ENCODE measurements at regions not wholly inside any gene's neighbourhood (a gene's known extent, or its start where the extent isn't known, plus 50 kb on each side); places are given as distances from the start of the nearest gene placed in this dataset.

DNA sequence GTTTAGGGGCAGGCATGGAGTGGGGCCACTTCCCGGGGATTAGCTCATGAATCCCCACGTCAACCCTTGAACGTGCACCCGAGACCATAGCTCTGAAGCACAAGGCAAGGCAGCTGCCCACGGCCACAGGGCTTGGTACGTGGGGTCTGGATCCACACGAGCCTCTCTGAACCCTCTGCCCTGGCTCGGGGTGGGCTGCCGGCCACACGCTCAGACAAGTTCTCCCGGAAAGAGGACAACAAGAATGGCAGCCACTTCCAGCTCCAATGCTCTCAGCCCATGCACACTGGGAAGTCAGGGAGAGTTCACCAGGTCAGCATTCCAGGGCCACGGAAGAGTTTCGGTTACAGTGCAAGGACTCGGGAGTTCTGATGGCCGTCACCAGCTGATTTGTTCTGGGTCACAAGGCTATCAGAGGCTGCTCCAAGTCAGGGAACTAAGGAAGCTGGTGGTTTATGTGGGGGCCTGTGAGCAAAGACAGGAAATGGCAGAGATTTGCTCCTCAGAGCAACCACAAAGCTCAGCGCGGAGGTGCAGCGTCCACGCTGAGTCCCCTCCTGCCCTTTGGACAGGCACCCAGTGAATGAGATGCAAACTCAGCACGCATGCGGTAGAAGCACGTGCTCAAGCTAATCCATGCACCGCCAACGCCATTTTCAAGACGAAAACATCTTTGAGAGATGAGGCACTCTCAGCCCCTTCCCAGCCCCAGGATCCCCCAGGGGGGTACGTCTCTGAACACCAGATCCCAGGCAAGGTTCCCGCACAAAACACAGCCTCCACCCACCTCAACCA, 356.4 kb downstream of the FOXL1 start:
- Mint-ChIP-seq H3K4me1 (no peaks in the 10 kb centered on the region; the same call in 1 of the 2 replicates), H3K36me3 (0 out of 2 replicates have a peak, but pooled peaks cover under 1% of the 10 kb centered on the region), H3K27me3 (ENCODE audit: low read depth) (peaks cover 3% of the 10 kb centered on the region; the same call in 1 of the 2 replicates), H3K27ac (no peak overlapping the region), H3K9me3 (peaks cover 12% of the 10 kb centered on the region), H3K4me3 (no peak overlapping the region)
- ATAC-seq (no peak), DNase-seq (ENCODE audit: low spot score) (no peak)
- ChIA-PET CTCF (interaction anchor here (1.0 to 1.1 kb wide), 3 partner anchors 51 to 363 kb away, joined by 3 read pairs; no protein-coding TSS in a partner anchor), POLR2A (no interaction called here)
- TF ChIP-seq, protein P1, sequence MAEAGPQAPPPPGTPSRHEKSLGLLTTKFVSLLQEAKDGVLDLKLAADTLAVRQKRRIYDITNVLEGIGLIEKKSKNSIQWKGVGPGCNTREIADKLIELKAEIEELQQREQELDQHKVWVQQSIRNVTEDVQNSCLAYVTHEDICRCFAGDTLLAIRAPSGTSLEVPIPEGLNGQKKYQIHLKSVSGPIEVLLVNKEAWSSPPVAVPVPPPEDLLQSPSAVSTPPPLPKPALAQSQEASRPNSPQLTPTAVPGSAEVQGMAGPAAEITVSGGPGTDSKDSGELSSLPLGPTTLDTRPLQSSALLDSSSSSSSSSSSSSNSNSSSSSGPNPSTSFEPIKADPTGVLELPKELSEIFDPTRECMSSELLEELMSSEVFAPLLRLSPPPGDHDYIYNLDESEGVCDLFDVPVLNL (CRISPR knock-in tag; IDR thresholded peaks at IDR 0.05; ENCODE audit: borderline replicate concordance, low read depth) = no peak
- TF ChIP-seq OVOL2 (CRISPR knock-in tag; IDR thresholded peaks at IDR 0.05; ENCODE audit: borderline replicate concordance) = no peak
- no peak for TF ChIP-seq CBFB (CRISPR knock-in tag; IDR thresholded peaks at IDR 0.05; ENCODE audit: low read depth)
- TF ChIP-seq JUN (CRISPR knock-in tag; IDR thresholded peaks at IDR 0.05) = no peak
- TF ChIP-seq TP53 (CRISPR knock-in tag; IDR thresholded peaks at IDR 0.05) = no peak

DNA sequence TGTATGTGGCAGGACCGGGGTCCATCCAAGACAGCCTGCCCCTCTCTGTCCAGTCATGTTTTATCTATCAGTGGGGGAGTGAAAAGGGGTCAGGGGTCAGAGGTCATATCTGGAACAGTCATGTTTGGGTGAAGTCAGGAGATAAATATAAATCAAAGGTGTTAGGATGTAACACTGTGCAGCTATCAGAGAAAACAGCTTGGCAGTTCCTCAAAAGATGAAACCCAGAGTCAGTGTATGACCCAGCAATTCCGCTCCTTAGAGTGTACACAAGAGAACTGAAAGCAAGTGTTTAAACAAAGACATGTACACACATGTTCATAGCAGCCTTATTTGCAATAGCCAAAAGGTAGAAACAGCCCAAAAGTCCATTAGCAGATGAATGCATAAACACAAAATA, 361.3 kb downstream of the FOXL1 start:
- TF ChIP-seq, protein P2, sequence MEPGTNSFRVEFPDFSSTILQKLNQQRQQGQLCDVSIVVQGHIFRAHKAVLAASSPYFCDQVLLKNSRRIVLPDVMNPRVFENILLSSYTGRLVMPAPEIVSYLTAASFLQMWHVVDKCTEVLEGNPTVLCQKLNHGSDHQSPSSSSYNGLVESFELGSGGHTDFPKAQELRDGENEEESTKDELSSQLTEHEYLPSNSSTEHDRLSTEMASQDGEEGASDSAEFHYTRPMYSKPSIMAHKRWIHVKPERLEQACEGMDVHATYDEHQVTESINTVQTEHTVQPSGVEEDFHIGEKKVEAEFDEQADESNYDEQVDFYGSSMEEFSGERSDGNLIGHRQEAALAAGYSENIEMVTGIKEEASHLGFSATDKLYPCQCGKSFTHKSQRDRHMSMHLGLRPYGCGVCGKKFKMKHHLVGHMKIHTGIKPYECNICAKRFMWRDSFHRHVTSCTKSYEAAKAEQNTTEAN (CRISPR knock-in tag; IDR thresholded peaks at IDR 0.05) = no peak
- TF ChIP-seq OVOL2 (CRISPR knock-in tag; IDR thresholded peaks at IDR 0.05; ENCODE audit: borderline replicate concordance) (no peak), ZNF232 (CRISPR knock-in tag; IDR thresholded peaks at IDR 0.05) (no peak)
- TF ChIP-seq, protein P3, sequence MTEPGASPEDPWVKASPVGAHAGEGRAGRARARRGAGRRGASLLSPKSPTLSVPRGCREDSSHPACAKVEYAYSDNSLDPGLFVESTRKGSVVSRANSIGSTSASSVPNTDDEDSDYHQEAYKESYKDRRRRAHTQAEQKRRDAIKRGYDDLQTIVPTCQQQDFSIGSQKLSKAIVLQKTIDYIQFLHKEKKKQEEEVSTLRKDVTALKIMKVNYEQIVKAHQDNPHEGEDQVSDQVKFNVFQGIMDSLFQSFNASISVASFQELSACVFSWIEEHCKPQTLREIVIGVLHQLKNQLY (CRISPR knock-in tag; IDR thresholded peaks at IDR 0.05) = no peak
- TF ChIP-seq, protein P4, sequence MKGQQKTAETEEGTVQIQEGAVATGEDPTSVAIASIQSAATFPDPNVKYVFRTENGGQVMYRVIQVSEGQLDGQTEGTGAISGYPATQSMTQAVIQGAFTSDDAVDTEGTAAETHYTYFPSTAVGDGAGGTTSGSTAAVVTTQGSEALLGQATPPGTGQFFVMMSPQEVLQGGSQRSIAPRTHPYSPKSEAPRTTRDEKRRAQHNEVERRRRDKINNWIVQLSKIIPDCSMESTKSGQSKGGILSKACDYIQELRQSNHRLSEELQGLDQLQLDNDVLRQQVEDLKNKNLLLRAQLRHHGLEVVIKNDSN (CRISPR knock-in tag; IDR thresholded peaks at IDR 0.05) = no peak
- H3K4me3 Mint-ChIP-seq = no peak overlapping the region
- peaks cover 5% of the 10 kb centered on the region; the same call in 1 of the 2 replicates for H3K36me3 Mint-ChIP-seq
- DNase-seq (ENCODE audit: low spot score) = no peak
- peaks cover 25% of the 10 kb centered on the region for H3K9me3 Mint-ChIP-seq
- no peaks in the 10 kb centered on the region for H3K4me1 Mint-ChIP-seq
- H3K27ac Mint-ChIP-seq = no peak overlapping the region
- POLR2A ChIA-PET = no interaction called here
- H3K27me3 Mint-ChIP-seq (ENCODE audit: low read depth) = peaks cover 3% of the 10 kb centered on the region; the same call in 1 of the 2 replicates
- ATAC-seq = no peak
- CTCF ChIA-PET = no interaction called here

DNA sequence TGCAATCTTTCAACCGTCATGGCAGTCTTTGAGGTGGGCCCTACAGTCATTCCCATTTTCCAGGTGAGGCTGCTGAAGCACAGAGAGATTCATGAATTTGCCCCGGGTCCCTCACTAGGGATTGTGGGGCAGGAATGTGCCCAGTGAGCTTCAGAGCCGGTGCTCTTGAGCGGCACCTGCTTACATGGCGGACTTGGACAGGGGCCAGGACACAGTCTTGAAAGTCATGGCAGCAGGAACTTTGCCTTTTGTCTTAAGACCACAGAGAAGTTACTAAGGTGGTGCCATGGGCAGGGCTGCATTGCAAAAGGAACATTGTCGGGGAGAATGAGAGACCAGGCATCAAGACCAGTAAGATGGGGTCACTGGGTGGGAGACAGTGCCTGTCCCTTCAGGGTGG, 363.4 kb downstream of the FOXL1 start:
- ChIA-PET CTCF (no interaction called here), POLR2A (no interaction called here)
- peaks cover 5% of the 10 kb centered on the region; the same call in 1 of the 2 replicates for H3K36me3 Mint-ChIP-seq
- H3K4me3 Mint-ChIP-seq = no peak overlapping the region
- peaks cover 3% of the 10 kb centered on the region; the same call in 1 of the 2 replicates for H3K27me3 Mint-ChIP-seq (ENCODE audit: low read depth)
- H3K4me1 Mint-ChIP-seq = peaks cover 8% of the 10 kb centered on the region
- ATAC-seq (no peak), DNase-seq (ENCODE audit: low spot score) (no peak)
- H3K9me3 Mint-ChIP-seq = peaks cover 25% of the 10 kb centered on the region
- no peak overlapping the region for H3K27ac Mint-ChIP-seq
- TF ChIP-seq, protein P5, sequence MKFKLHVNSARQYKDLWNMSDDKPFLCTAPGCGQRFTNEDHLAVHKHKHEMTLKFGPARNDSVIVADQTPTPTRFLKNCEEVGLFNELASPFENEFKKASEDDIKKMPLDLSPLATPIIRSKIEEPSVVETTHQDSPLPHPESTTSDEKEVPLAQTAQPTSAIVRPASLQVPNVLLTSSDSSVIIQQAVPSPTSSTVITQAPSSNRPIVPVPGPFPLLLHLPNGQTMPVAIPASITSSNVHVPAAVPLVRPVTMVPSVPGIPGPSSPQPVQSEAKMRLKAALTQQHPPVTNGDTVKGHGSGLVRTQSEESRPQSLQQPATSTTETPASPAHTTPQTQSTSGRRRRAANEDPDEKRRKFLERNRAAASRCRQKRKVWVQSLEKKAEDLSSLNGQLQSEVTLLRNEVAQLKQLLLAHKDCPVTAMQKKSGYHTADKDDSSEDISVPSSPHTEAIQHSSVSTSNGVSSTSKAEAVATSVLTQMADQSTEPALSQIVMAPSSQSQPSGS (CRISPR knock-in tag; IDR thresholded peaks at IDR 0.05; ENCODE audit: borderline replicate concordance, low read depth) = no peak
- no peak for TF ChIP-seq RORB (CRISPR knock-in tag; IDR thresholded peaks at IDR 0.05)
- TF ChIP-seq JAZF1 (CRISPR knock-in tag; IDR thresholded peaks at IDR 0.05) = no peak
- no peak for TF ChIP-seq GRHL2 (CRISPR knock-in tag; IDR thresholded peaks at IDR 0.05; ENCODE audit: insufficient replicate concordance, severe bottlenecking)
- no peak for TF ChIP-seq TEAD1 (CRISPR knock-in tag; IDR thresholded peaks at IDR 0.05)
- TF ChIP-seq NFYB (CRISPR knock-in tag; conservative IDR thresholded peaks at IDR 0.05; ENCODE audit: low read depth) = no peak
- TF ChIP-seq NR3C1 (CRISPR knock-in tag; conservative IDR thresholded peaks at IDR 0.05; ENCODE audit: low read depth) = no peak
- TF ChIP-seq, protein P6, sequence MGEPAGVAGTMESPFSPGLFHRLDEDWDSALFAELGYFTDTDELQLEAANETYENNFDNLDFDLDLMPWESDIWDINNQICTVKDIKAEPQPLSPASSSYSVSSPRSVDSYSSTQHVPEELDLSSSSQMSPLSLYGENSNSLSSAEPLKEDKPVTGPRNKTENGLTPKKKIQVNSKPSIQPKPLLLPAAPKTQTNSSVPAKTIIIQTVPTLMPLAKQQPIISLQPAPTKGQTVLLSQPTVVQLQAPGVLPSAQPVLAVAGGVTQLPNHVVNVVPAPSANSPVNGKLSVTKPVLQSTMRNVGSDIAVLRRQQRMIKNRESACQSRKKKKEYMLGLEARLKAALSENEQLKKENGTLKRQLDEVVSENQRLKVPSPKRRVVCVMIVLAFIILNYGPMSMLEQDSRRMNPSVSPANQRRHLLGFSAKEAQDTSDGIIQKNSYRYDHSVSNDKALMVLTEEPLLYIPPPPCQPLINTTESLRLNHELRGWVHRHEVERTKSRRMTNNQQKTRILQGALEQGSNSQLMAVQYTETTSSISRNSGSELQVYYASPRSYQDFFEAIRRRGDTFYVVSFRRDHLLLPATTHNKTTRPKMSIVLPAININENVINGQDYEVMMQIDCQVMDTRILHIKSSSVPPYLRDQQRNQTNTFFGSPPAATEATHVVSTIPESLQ (CRISPR knock-in tag; IDR thresholded peaks at IDR 0.05) = no peak
- no peak for TF ChIP-seq SP1 (CRISPR knock-in tag; conservative IDR thresholded peaks at IDR 0.05)
- no peak for TF ChIP-seq FOXK1 (CRISPR knock-in tag; IDR thresholded peaks at IDR 0.05)
- no peak for TF ChIP-seq NFE2L1 (CRISPR knock-in tag; IDR thresholded peaks at IDR 0.05)
- TF ChIP-seq TCF7 (CRISPR knock-in tag; IDR thresholded peaks at IDR 0.05; ENCODE audit: low read depth) = no peak
